GM18517 (cell line): ENCODE measurements at regions not wholly inside any gene's neighbourhood (a gene's known extent, or its start where the extent isn't known, plus 50 kb on each side); places are given as distances from the start of the nearest gene placed in this dataset.

Experiments used
- ATAC-seq: cut with Tn5 transposase; IDR thresholded peaks from one replicate; pipeline ENCODE4 v1.9.1; 2021; ENCODE audit warnings: mild to moderate bottlenecking, moderate library complexity; ENCODE audit not compliant: unreplicated experiment

DNA sequence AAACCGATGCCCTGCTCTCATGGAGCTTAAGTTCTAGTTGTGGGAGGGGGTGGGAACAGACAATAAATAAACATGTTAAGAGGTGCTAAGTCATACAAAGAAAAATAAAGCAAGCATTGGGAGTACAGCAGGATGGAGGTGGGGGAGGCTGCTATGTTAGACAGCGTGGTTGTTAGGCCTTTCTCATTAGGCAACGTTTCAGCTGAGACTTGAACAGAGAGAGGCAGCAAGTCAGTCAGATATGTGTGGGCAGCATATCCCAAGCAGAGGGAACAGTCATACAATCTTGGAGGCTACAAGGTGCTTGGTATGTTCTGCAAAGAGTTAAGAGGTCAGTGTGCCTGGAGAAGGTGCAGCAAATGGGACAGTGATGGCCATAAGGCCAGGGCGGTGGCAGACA, 97.7 kb upstream of the CCDC196 start:
- no peak for ATAC-seq

DNA sequence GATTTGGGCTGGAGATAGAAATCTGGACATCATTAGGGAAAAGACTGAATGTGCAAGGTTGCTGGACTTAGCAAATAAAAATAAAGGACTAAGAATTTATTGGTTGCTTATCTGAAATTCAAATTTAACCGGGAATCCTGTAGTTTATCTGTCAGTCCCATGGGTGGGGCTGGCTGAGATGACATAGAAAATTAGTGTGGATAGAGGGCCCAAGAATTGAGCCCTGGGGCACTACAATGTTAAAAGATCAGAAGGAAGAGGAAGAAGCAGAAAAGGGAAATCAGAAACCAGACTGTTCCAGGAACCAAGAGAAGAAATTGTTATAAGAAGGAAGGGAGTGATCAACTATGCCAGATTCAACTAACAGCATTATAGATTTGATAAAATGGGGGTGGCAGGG, 96.7 kb upstream of the CCDC196 start:
- ATAC-seq, result no peak

DNA sequence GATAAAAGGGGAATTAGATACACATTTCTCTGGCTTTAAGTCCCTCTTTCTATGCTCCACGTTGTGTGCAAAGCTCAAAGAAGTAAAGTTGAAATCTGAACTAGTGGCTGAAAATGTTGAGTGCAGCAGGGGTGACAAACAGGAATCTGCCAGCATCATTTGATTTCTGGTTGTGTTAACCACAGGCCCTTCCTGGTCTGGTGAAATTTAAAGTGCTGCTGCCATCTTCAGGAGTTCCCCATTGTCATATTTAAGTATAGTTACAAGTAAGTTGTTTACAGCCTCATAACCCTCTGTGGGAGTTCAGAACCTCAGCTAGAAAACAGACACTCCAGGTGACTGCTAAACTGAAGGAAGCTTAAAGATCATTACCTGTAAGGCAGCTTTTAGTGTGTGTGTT, 90.9 kb upstream of the CCDC196 start:
- no peak for ATAC-seq

DNA sequence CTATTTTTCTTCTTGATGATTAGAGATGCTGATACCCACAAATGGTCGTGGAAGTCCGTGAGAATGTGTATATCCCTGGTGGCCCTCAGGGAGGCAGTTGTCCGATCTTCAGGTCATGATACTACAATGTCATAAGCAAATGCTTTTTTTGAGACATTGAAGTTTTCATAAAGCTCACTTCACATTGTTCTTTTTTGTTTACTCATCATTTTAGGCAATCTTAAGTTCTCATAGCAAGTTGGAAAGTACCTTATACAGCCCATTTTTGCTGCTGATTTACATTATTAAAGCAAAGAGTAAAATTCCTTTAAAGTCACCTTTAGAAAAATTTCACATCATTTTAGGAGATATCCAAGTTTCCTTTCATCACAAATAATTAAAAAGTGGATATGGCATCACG, 90.0 kb upstream of the CCDC196 start:
- ATAC-seq, result no peak

DNA sequence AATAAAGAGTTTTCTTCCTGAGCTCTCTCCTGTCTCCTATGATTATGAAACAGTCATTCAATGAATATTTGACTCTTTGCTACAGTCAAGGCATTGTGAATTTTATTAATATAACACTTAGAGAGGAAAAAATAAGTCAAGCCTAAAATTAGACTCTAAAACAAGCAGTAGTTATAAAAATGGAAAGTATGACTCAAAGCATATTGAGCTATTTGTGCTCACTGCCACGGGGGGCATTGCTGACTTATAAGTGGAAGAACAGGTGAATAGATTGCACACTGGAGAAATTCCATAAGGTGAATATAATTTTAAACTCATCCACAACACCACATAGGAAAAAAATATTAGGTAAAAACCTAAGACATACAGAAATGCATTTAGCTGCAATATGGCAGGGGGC, 87.7 kb upstream of the CCDC196 start:
- no peak for ATAC-seq

DNA sequence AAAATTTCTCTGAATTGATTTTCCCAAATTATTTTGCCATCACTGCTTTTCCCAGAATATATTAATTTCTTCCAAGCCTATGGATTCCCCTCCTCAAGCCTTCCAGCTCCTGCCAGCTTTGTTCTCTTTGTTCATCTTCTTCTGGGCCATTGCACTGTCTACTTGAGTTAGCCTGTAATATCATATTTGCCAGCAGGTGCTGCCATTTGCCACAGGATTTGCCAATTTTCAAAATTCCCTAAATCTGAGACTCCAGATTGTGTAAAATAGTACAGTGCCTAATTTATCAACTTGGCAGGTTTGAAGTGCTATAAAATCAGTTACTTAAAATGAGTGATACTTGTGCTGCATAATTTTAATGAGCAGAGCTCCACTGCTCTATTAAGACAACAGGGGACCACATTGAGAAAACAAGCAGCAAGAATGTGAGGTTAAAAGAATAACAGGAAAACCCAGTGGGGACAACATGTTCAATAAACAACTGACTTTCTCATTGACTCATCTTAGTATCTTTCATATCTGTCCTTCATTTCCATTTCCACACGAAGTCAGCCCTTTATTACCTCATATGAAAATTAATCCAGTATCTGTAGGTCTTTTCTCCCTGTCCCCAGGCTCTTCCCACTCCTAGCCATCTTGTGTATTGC, 84.6 kb upstream of the CCDC196 start:
- no peak for ATAC-seq

DNA sequence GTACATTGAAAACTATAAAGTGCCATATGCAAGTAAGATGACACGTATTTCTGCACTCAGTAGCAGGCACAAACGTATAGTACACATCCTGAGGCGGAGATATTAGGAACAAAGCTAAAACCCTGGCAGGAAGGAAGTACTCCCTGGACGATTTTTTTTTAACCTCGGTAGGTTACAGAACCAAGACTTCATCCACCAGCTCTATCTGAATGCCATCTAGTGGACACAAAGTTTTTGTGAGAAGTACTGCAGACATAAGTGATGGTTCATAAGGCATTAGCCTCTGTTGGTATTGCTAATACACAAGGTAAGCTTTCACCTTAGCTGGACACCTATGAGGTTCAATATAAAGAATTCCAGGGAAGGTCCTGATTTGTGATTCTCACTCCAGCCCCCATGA, 83.0 kb upstream of the CCDC196 start:
- no peak for ATAC-seq

DNA sequence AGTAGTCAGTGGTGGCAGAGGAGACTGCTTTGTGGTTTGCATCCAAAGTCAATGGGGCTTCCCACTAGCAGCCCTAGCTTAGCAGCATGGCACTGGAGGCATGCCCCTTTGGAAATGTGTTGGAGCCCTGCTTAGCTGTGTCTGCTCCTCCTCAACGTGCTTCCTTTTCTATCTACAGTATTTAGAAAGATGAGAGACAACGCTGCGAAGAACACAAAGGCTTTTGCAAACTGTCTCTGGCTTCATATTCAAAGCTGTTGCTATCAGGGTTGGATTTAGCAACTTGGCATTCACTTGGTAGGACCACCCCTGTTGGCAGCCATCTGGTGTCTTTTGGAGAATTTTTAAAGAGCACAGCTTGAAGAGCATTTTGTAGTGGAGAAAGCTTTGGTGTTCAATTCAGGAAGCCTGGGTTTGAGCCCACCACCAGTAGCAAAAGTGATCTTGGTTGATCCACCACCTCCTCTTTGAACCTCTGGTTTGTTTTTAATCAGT, 82.1 kb upstream of the CCDC196 start:
- ATAC-seq, result no peak

DNA sequence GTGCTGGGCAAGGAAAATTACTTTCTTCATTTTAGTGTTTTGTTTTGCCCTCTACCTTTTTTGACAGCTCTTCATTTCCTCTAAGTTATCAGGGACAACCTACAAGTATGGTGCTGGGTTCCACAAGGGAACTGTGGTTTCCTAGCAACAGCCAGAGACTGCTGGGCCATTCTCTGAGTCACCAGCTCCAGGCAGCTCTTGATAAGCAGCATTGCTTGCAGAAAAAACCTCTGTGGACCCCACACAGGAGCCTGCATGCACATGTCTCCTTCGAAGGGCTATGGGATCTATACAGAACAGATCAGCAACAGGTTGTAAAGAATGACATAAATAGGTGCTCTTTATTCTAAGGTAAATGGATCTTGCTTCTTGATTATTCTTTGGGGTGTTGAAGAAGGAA, 81.0 kb upstream of the CCDC196 start:
- no peak for ATAC-seq

DNA sequence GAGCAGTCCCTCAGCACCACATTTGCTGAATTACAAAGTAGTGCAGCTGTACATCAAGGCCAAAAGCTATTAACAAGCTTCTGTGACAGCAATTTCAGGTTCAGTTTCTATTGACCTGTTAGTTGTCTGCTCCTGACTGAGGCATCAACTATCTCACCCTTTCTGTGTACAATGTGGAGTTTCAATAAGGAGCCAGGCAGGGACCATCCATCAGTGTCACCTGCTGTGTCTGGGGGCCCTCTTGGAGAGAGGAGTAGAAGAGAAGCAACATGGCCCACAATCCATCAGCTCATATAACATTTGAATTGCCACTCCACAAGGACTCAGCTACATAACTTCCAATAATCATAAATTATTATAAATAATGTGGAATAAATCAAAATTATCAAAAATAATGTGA, 72.3 kb upstream of the CCDC196 start:
- ATAC-seq, result no peak

DNA sequence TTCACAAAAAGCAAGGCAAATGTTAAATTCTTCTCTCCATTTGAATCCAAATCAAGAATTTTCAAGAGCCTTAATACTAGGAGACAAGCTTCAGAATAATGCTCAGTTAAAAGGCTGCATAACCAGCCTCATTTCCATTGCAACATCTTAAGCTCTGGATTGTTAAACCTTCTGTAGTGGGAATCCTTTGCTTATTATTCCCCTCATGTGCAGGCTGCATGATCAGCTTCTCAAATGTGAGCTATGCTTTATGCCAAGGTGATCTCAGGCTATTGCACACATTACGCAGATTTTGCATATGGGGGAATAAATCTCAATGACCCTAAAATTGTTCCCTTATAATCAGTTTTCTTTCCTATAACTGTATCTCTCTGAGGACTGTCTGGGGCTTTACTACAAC, 71.7 kb upstream of the CCDC196 start:
- ATAC-seq, result no peak

DNA sequence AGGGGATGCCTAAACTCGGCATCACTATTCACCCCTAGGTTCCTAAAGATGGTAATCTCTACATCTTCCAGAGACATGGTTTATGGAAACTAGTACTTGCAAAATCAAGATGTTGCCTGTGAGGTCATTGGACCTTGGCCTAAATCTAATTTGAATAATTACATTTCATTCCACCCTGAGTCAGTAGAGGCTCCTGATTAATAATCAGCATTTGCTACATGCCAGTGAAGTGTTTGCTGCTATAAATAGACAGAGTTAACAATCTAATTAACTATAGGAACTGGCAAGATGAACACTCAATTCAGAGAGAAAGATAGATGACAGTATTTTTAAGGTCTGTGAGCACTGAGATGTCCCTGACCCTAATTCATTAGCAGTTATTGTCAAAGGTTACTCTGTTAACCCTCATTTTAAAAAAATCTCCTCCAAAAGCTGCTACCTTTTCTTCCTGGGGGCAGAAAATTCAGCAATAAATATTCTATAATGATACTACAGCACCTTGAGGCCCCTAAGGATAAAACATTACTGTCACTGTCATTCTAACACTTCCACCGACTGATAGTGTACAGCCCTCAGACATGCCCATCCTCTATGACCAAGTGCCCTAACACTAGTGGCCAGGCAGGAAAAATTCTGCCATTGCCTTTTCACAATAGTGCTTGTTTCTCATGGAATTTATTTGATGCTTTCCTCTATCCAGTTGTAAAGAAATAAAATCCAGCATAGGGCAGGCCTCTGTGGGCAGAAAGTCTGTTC, 65.7 kb upstream of the CCDC196 start:
- ATAC-seq, result no peak

DNA sequence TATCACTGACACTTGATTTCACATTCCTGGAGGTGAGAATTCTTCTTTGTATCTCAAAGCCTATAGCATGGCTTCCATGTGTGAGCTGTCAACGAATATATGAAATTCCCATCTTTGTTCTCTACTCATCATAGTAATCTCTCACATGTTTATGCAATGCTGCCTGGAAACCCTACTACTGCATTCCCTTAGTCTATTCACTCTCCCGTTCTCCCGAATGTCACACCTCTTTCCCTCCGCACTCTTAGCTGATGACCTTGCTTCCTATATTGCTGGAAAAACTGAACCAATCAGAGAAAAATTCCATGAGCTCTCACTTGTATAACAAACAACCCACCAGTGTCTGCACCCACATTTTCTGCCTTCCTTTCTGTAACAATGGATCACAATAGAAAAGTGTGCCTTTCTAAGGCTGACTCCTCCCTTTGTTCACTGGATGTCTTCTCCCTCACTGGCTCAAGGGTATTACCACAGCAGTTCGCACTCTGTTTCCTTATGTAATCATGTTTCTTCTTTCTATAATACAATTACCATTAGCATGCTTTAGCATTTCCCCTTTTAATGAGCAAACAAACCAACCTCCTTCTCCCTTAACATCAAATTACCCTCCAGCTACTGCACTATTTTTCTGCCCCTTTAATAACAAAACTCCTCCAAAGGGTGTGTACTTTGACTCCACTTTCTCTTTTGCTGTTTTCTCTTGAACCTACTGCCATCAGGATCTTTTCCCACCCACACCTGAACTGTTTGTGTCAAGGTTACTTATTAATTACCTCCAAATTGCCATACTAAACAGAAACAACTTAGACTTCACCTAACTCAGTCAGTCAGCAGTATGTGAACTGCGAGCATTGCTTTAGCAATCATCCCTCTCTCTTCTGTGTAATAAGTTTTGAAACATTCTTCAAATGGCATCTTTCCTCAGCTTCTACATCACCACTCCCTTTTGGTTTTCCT, 63.9 kb upstream of the CCDC196 start:
- ATAC-seq, result no peak

DNA sequence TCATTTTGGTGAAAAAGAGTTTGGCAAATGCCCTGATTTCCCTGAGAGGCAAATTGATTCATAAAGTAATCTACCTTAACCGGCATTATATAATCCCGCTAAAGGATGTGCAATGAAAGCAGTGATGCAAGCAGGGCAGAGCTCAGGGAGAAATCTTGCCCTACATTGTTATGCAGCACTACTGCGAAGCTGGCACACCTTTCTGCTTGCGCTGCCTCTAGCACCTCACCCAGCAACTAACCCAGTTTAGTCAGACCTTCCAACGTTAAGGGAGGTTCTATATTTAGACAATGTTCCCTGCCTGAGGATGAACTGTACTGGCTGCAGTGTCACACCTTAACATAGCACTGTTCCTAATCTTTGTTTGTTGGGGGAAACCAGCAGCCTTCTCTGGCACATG, 60.8 kb upstream of the CCDC196 start:
- ATAC-seq, result no peak

DNA sequence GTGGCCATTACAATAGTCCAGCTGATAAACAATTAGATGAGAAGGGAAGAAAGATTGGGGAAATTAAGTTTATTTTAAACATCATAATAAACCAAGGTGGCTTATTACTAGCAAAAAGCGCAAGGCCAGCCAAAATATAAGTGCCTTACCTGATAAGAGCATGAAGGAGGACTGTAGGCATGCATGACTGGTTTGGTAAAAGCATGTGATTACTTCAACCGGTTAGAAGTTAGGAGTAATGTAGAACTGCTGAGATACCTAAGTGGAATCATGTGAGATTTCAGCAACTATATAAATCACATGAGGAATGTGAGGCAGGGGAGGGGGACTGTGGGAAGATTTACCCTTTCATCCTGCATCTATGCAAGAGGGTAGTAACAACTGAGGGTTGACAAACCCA, 59.7 kb upstream of the CCDC196 start:
- ATAC-seq, result no peak

DNA sequence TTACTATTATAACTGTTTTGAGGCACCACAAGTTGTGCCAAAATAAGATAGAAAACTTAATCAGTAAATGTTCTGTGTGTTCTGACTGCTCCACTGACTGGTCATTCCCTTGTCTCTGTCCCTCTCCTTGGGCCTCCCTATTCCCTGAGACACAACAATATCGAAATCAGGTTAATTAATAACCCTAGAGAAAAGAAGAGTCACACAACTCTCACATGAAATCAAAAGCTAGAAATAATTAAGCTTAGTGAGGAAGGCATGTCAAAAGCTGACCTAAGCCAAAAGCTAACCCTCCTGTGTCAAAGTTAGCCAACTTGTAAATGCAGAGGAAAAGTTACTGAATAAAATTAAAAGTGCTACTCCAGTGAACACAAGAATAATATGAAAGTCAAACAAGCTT, 53.8 kb upstream of the CCDC196 start:
- ATAC-seq, result no peak

DNA sequence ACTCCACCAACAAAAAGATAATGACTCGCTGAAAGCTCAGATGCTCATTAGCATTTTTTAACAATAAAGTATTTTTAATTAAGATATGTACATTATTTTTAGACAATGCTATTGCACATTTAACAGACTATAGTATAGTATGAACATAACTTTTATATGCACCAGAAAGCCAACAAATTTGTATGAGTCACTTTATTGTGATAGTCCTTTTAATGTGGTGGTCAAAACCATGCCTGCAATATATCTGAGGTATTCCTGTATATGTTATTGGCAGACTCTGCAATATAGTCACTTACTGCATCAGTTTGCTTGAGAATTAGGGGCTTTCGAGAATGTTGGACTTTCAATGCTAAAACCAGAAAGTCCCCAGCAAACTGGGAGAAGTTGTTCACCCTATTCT, 51.7 kb upstream of the CCDC196 start:
- no peak for ATAC-seq

DNA sequence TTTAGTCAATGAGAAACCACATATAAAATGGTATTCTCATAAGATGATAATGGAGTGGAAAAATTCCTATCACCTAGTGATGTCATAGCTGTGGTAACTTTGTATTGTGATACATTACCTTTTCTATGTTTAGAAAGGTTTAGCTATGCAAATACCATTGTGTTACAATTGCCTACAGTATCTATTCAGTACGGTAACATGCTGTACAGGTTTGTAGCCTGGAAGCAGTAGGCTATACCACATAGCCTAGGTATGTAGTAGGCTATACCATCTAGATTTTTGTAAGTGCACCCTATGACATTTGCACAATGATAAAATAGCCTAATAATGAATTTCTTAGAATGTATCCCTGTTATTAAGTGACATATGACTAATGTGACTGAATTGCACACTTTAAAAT, 50.5 kb upstream of the CCDC196 start:
- no peak for ATAC-seq
